ENCODE measurements at regions not wholly inside any gene's neighbourhood (a gene's known extent, or its start where the extent isn't known, plus 50 kb on each side); places are given as distances from the start of the nearest gene placed in this dataset.

GRCh38 chr4:177667687-177668086 lies 225.4 kb upstream of the AGA start:
- Histone ChIP-seq H3K9me3 (ENCODE audit: control insufficient read depth, low read length) (no peaks in the 10 kb centered on the region), H4K91ac (ENCODE audit: low read length) (no peak overlapping the region), H3K23ac (ENCODE audit: low read length in 2 of 2) (no peak overlapping the region), H2AK5ac (ENCODE audit: low read length, severe bottlenecking) (no peak overlapping the region), H3K27ac (ENCODE audit: low read length, poor library complexity, severe bottlenecking) (no peak overlapping the region), H2BK12ac (ENCODE audit: low read length in 2 of 2) (no peak overlapping the region), H3K27me3 (ENCODE audit: control insufficient read depth in 1 of 2, insufficient read depth in 1 of 2, low read length in 2 of 2) (no peaks in the 10 kb centered on the region), H3K79me1 (replicated peaks; ENCODE audit: low read length, poor library complexity, severe bottlenecking) (no peaks in the 10 kb centered on the region), H3K4me3 (ENCODE audit: insufficient read depth in 1 of 2, low read depth in 1 of 2, low read length in 2 of 2) (no peak overlapping the region), H3K14ac (ENCODE audit: low read length in 2 of 2) (no peak overlapping the region), H2BK120ac (ENCODE audit: low read depth, low read length) (no peak overlapping the region), H2BK15ac (ENCODE audit: low read depth, poor library complexity, severe bottlenecking) (no peak overlapping the region), H3K4me1 (ENCODE audit: control insufficient read depth, insufficient read depth, low read depth, low read length) (no peaks in the 10 kb centered on the region), H2AFZ (ENCODE audit: low read depth, low read length) (no peak overlapping the region), H3K4me2 (ENCODE audit: low read length, poor library complexity, severe bottlenecking) (no peak overlapping the region), H2BK5ac (ENCODE audit: low read depth, low read length, poor library complexity, severe bottlenecking) (no peak overlapping the region), H4K8ac (ENCODE audit: low read length) (no peak overlapping the region), H3K36me3 (ENCODE audit: control insufficient read depth in 1 of 2, insufficient read depth in 2 of 2, low read depth in 1 of 2, low read length in 2 of 2) (no peaks in the 10 kb centered on the region), H3K18ac (ENCODE audit: low read depth in 1 of 2, low read length in 2 of 2) (no peak overlapping the region), H3K9ac (ENCODE audit: low read length) (no peak overlapping the region), H3K4ac (ENCODE audit: low read depth in 1 of 2, low read length in 2 of 2) (no peak overlapping the region)
- WGBS = 100% methylated on average over 1 of the region's 5 CpGs
- no peak for DNase-seq

- H3K4me1 ChIP-seq (ENCODE audit: control insufficient read depth, insufficient read depth, low read depth, low read length) = no peaks in the 10 kb centered on the region
- H2BK120ac ChIP-seq (ENCODE audit: low read depth, low read length) = no peak overlapping the region
- no peak overlapping the region for H3K4ac ChIP-seq (ENCODE audit: low read depth in 1 of 2, low read length in 2 of 2)
- H3K27me3 ChIP-seq (ENCODE audit: control insufficient read depth in 1 of 2, insufficient read depth in 1 of 2, low read length in 2 of 2) = no peaks in the 10 kb centered on the region
- no peaks in the 10 kb centered on the region for H3K36me3 ChIP-seq (ENCODE audit: control insufficient read depth in 1 of 2, insufficient read depth in 2 of 2, low read depth in 1 of 2, low read length in 2 of 2)
- no peak overlapping the region for H3K14ac ChIP-seq (ENCODE audit: low read length in 2 of 2)
- no peaks in the 10 kb centered on the region for H3K79me1 ChIP-seq (replicated peaks; ENCODE audit: low read length, poor library complexity, severe bottlenecking)
- H2BK12ac ChIP-seq (ENCODE audit: low read length in 2 of 2) = no peak overlapping the region
- no peak overlapping the region for H3K23ac ChIP-seq (ENCODE audit: low read length in 2 of 2)
- no peak overlapping the region for H3K18ac ChIP-seq (ENCODE audit: low read depth in 1 of 2, low read length in 2 of 2)
- no peak overlapping the region for H3K4me2 ChIP-seq (ENCODE audit: low read length, poor library complexity, severe bottlenecking)
- no peak for DNase-seq
- WGBS = 93% methylated on average over 3 of the region's 3 CpGs
- H4K8ac ChIP-seq (ENCODE audit: low read length) = no peak overlapping the region
- no peak overlapping the region for H3K4me3 ChIP-seq (ENCODE audit: insufficient read depth in 1 of 2, low read depth in 1 of 2, low read length in 2 of 2)
- H4K91ac ChIP-seq (ENCODE audit: low read length) = no peak overlapping the region
- H3K9me3 ChIP-seq (ENCODE audit: control insufficient read depth, low read length) = no peaks in the 10 kb centered on the region
- no peak overlapping the region for H3K9ac ChIP-seq (ENCODE audit: low read length)
- no peak overlapping the region for H3K27ac ChIP-seq (ENCODE audit: low read length, poor library complexity, severe bottlenecking)
- H2BK15ac ChIP-seq (ENCODE audit: low read depth, poor library complexity, severe bottlenecking) = no peak overlapping the region
- H2AFZ ChIP-seq (ENCODE audit: low read depth, low read length) = no peak overlapping the region
- H2BK5ac ChIP-seq (ENCODE audit: low read depth, low read length, poor library complexity, severe bottlenecking) = no peak overlapping the region
- no peak overlapping the region for H2AK5ac ChIP-seq (ENCODE audit: low read length, severe bottlenecking)
These were observed 229.2 kb upstream of the AGA start for GRCh38 chr4:177671387-177671786.

- Histone ChIP-seq H3K14ac (ENCODE audit: low read length in 2 of 2) (no peak overlapping the region), H2AFZ (ENCODE audit: low read depth, low read length) (no peak overlapping the region), H3K4me3 (ENCODE audit: insufficient read depth in 1 of 2, low read depth in 1 of 2, low read length in 2 of 2) (no peak overlapping the region), H2BK12ac (ENCODE audit: low read length in 2 of 2) (no peak overlapping the region), H3K27ac (ENCODE audit: low read length, poor library complexity, severe bottlenecking) (no peak overlapping the region), H3K18ac (ENCODE audit: low read depth in 1 of 2, low read length in 2 of 2) (no peak overlapping the region), H3K4me2 (ENCODE audit: low read length, poor library complexity, severe bottlenecking) (no peak overlapping the region), H3K4me1 (ENCODE audit: control insufficient read depth, insufficient read depth, low read depth, low read length) (no peaks in the 10 kb centered on the region), H3K36me3 (ENCODE audit: control insufficient read depth in 1 of 2, insufficient read depth in 2 of 2, low read depth in 1 of 2, low read length in 2 of 2) (no peaks in the 10 kb centered on the region), H2BK5ac (ENCODE audit: low read depth, low read length, poor library complexity, severe bottlenecking) (no peak overlapping the region), H2BK120ac (ENCODE audit: low read depth, low read length) (no peak overlapping the region), H4K8ac (ENCODE audit: low read length) (no peak overlapping the region), H3K79me1 (replicated peaks; ENCODE audit: low read length, poor library complexity, severe bottlenecking) (no peaks in the 10 kb centered on the region), H3K23ac (ENCODE audit: low read length in 2 of 2) (no peak overlapping the region), H3K9me3 (ENCODE audit: control insufficient read depth, low read length) (no peaks in the 10 kb centered on the region), H3K27me3 (ENCODE audit: control insufficient read depth in 1 of 2, insufficient read depth in 1 of 2, low read length in 2 of 2) (no peaks in the 10 kb centered on the region), H3K4ac (ENCODE audit: low read depth in 1 of 2, low read length in 2 of 2) (no peak overlapping the region), H2AK5ac (ENCODE audit: low read length, severe bottlenecking) (no peak overlapping the region), H3K9ac (ENCODE audit: low read length) (no peak overlapping the region), H4K91ac (ENCODE audit: low read length) (no peak overlapping the region), H2BK15ac (ENCODE audit: low read depth, poor library complexity, severe bottlenecking) (no peak overlapping the region)
- no peak for DNase-seq
- 97% methylated on average over 1 of the region's 2 CpGs for WGBS
These were observed 229.6 kb upstream of the AGA start for GRCh38 chr4:177671845-177672244.

GRCh38 chr4:177673985-177674489 lies 231.8 kb upstream of the AGA start:
- H3K36me3 ChIP-seq (ENCODE audit: control insufficient read depth in 1 of 2, insufficient read depth in 2 of 2, low read depth in 1 of 2, low read length in 2 of 2) = no peaks in the 10 kb centered on the region
- H4K91ac ChIP-seq (ENCODE audit: low read length) = no peak overlapping the region
- no peak overlapping the region for H2BK120ac ChIP-seq (ENCODE audit: low read depth, low read length)
- H2AFZ ChIP-seq (ENCODE audit: low read depth, low read length) = no peak overlapping the region
- H2BK15ac ChIP-seq (ENCODE audit: low read depth, poor library complexity, severe bottlenecking) = no peak overlapping the region
- H2BK5ac ChIP-seq (ENCODE audit: low read depth, low read length, poor library complexity, severe bottlenecking) = no peak overlapping the region
- no peaks in the 10 kb centered on the region for H3K9me3 ChIP-seq (ENCODE audit: control insufficient read depth, low read length)
- no peak overlapping the region for H3K27ac ChIP-seq (ENCODE audit: low read length, poor library complexity, severe bottlenecking)
- H3K18ac ChIP-seq (ENCODE audit: low read depth in 1 of 2, low read length in 2 of 2) = no peak overlapping the region
- H3K23ac ChIP-seq (ENCODE audit: low read length in 2 of 2) = no peak overlapping the region
- H3K4me2 ChIP-seq (ENCODE audit: low read length, poor library complexity, severe bottlenecking) = no peak overlapping the region
- H3K79me1 ChIP-seq (replicated peaks; ENCODE audit: low read length, poor library complexity, severe bottlenecking) = no peaks in the 10 kb centered on the region
- H4K8ac ChIP-seq (ENCODE audit: low read length) = no peak overlapping the region
- no peak overlapping the region for H3K4me3 ChIP-seq (ENCODE audit: insufficient read depth in 1 of 2, low read depth in 1 of 2, low read length in 2 of 2)
- DNase-seq = no peak
- no peak overlapping the region for H3K4ac ChIP-seq (ENCODE audit: low read depth in 1 of 2, low read length in 2 of 2)
- 89% methylated on average over 3 of the region's 3 CpGs for WGBS
- H3K4me1 ChIP-seq (ENCODE audit: control insufficient read depth, insufficient read depth, low read depth, low read length) = no peaks in the 10 kb centered on the region
- no peaks in the 10 kb centered on the region for H3K27me3 ChIP-seq (ENCODE audit: control insufficient read depth in 1 of 2, insufficient read depth in 1 of 2, low read length in 2 of 2)
- H3K9ac ChIP-seq (ENCODE audit: low read length) = no peak overlapping the region
- H2BK12ac ChIP-seq (ENCODE audit: low read length in 2 of 2) = no peak overlapping the region
- H3K14ac ChIP-seq (ENCODE audit: low read length in 2 of 2) = no peak overlapping the region
- H2AK5ac ChIP-seq (ENCODE audit: low read length, severe bottlenecking) = no peak overlapping the region

All from mesenchymal stem cell (in vitro differentiated cells and primary cell).